H1 (cell line): ENCODE measurements at regions not wholly inside any gene's neighbourhood (a gene's known extent, or its start where the extent isn't known, plus 50 kb on each side); places are given as distances from the start of the nearest gene placed in this dataset.

Source experiments
- CTCF ChIP-seq, 3 experiments: IDR thresholded peaks; 1 replicate in 2 of 3; 2 replicates in 1 of 3; pipeline versions ENCODE4 v1.5.1 to v1.6.1; 2011; ENCODE audit warnings: low read length in 3 of 3, mild to moderate bottlenecking in 3 of 3, inconsistent platforms in 2 of 3, low read depth in 1 of 3, moderate library complexity in 1 of 3; ENCODE audit not compliant: insufficient read depth in 1 of 3; ENCODE audit errors: control extremely low read depth in 1 of 3
- EP300 ChIP-seq, 2 experiments: IDR thresholded peaks; 1 replicate in 1 of 2; 2 replicates in 1 of 2; pipeline ENCODE4 v1.6.1; 2011 to 2012; ENCODE audit warnings: low read depth in 2 of 2, low read length in 2 of 2, mild to moderate bottlenecking in 2 of 2, borderline replicate concordance in 1 of 2, inconsistent platforms in 1 of 2, moderate library complexity in 1 of 2
- EZH2 ChIP-seq: fragments of 200-600 bp; sonication (generic); IDR thresholded peaks from 2 replicates; pipeline ENCODE4 v1.7.1; 2012; ENCODE audit warnings: low read depth, mild to moderate bottlenecking, moderate library complexity, low read length, inconsistent platforms; ENCODE audit not compliant: severe bottlenecking
- GABPA ChIP-seq: IDR thresholded peaks from 2 replicates; pipeline ENCODE4 v1.6.1; 2011; ENCODE audit warnings: mild to moderate bottlenecking, low read length, moderate library complexity, borderline replicate concordance; ENCODE audit not compliant: insufficient read depth
- KDM1A ChIP-seq: fragments of 200-600, 300-600 bp; sonication (generic); IDR thresholded peaks from 2 replicates; pipeline ENCODE4 v1.7.1; 2016; ENCODE audit warnings: mild to moderate bottlenecking, low read length, borderline replicate concordance
- POLR2A ChIP-seq, 2 experiments: IDR thresholded peaks; 1 replicate in 1 of 2; 2 replicates in 1 of 2; pipeline ENCODE4 v1.6.1; 2011; ENCODE audit warnings: low read depth in 2 of 2, low read length in 2 of 2, mild to moderate bottlenecking in 2 of 2; ENCODE audit errors: control extremely low read depth in 1 of 2
- SP2 ChIP-seq: IDR thresholded peaks from 2 replicates; pipeline ENCODE4 v1.6.1; 2012; ENCODE audit warnings: mild to moderate bottlenecking, low read length, inconsistent platforms

- no peak for TF ChIP-seq EP300 (IDR thresholded peaks at IDR 0.05; ENCODE audit: borderline replicate concordance in 1 of 2, low read depth in 2 of 2, low read length in 2 of 2)
- TF ChIP-seq POLR2A (IDR thresholded peaks at IDR 0.05; ENCODE audit: control extremely low read depth in 1 of 2, low read depth in 2 of 2, low read length in 2 of 2), result no peak
- no peak for TF ChIP-seq CTCF (IDR thresholded peaks at IDR 0.05; ENCODE audit: control extremely low read depth in 1 of 3, insufficient read depth in 1 of 3, low read depth in 1 of 3, low read length in 3 of 3)
- TF ChIP-seq KDM1A, result no peak
- TF ChIP-seq GABPA, result no peak
- TF ChIP-seq EZH2, result no peak
- TF ChIP-seq SP2, result no peak
These were observed 94.4 kb downstream of the LBH start for GRCh38 chr2:30325600-30326328.
